HG03558 (cell line): ENCODE measurements at regions not wholly inside any gene's neighbourhood (a gene's known extent, or its start where the extent isn't known, plus 50 kb on each side); places are given as distances from the start of the nearest gene placed in this dataset.

Experiments
- ATAC-seq: cut with Tn5 transposase; IDR thresholded peaks from one replicate; pipeline ENCODE4 v1.9.1; 2021; ENCODE audit warnings: moderate number of reproducible peaks; ENCODE audit not compliant: unreplicated experiment; ENCODE audit errors: extremely low read depth

GRCh38 chr6:140062043-140063020 lies 687.9 kb upstream of the CITED2 start:
- no peak for ATAC-seq

DNA sequence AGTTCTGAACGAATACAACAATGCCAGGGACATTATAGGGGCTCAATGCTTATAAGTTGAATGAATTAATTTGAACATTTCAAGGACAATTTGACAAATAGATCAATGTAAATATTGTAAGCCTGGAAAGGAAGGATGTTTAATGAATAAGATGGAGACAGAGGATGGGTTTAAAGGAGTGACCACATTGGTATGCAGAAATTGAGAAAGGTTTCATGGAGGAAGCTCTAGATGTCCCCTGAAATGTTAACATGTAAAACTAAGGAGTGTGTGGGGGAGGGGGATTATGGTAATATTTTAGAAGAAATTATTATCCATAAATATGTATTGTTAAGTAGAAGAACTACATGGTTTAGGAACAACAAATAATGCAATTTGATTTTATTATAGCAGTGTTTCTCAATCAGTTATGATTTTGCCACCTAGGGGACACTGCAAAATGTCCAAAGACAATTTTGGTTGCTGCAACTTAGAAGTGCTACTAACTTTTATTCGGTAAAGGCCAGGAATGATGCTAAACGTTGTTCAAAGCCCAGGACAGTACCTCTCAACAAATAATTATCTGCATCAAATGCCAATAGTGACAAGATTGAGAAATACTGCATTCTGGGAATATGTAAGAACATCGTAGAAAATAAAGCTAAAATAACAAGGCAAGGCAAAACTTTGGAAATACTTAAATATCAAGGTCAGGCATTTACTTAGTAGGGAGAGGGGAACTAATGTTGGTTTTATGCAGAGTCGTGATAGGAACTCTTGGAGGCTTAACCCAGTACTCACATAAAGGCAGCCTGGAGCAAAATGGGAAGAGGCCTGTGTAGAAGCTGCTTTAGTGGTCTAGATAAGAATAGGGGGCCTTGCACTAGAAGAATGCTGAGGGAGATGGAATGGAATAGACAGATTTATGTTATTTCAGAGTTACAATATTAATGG lies 686.9 kb upstream of the CITED2 start:
- no peak for ATAC-seq

DNA sequence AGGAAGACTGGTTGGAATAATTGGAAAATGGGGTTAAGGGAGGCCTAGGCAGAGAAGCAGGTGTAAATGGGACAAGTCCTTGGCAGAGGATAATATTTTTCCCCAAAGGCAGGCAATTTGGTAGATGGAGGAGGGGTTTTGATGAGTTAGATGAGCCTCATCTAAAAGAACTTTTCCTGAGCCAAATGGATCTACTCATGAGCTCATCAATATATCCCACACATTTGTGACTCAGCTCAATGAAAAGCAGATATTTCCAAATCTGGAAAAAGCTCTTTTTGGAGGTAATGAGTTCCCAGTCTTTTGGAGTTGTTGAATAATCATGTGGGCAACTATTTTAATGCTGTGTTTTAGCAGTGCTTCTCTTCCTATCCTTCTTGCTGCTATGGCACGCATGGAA lies 685.5 kb upstream of the CITED2 start:
- ATAC-seq = no peak

GRCh38 chr6:140058863-140059262 lies 684.4 kb upstream of the CITED2 start:
- no peak for ATAC-seq

GRCh38 chr6:140052736-140053729 lies 678.6 kb upstream of the CITED2 start:
- no peak for ATAC-seq

DNA sequence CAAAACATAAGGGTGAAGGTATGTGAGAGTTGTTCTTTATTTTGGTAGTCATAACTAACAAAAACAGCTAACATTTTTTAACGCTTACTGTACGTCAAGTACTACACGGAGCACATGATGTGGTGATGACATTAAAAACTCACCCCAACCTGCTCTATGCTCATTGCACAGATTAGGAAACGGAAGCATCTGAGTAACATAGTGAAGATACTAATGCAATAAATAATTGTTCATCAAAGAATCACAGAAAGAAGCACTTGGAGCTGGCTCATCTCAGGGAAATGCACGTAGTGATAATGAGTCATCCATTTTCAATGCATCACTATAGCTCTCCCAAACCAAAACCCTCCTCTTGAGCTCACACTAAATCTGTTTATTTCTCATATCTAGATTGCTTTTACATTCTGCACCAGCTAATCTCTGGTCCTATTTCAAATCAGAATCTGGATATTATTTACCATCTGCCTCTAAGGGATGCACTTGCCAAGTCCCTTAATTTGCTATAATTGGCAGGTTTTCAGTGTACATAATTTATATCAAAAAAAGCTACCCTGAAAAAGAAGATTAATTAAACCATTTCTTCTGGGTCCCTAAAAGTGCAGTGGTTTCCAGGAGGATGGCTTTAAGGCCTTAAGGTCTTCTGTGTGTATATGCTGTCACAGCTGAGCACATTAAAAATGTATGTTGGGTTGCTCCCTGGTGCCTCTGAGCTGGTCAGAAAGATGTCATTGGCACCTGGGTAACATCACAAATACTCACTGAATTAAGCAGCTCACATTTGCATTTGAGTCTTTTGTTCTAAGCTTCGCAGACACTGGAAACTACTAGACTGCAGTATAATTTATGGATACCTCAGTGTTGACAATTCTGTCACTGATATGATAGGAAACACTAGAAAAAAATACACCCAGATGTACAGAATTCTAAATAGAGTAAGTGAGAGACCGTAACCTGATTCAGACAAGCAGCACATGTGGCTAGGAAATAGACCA lies 677.4 kb upstream of the CITED2 start:
- ATAC-seq = no peak

DNA sequence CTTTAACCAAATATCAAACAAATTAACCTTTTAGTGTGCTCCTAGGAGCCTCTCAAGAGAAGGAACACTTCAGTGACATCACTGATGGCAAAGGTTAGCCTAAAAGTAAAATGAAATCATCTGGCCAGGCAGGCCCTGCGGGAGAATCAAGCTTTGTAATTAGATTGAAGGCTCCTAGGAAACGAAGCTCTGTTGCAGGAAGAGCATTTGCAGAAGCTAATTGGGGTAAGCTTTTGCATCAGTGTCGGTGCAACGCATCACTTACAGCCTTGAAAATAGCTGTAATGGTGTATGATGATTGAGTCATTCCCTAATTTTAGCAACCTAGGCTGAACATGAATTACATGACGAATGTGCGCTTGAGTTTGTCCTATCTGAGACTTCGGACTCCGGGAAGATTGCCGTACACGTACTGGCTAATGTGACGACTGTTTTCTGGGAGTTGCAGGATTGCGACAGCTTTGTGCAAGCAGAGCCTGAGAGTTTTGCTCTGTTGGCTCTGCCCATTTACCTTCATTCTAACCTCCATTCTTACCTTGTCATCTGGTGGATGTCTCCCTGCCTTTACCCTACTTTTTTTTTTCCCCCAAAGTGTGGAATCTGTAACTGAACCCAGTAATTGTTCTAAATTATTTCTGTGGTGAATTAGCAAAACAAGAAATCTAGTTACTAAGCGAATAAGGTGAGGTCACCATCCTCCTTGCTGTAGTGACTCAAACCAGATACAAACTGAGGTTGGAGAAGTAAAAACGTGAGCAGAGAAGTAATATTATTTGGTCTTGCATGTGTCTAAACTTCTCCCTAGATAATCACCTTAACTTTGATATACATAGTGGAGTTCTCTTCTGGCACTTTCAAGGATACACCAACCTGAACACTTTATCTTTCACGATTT lies 675.9 kb upstream of the CITED2 start:
- no peak for ATAC-seq

DNA sequence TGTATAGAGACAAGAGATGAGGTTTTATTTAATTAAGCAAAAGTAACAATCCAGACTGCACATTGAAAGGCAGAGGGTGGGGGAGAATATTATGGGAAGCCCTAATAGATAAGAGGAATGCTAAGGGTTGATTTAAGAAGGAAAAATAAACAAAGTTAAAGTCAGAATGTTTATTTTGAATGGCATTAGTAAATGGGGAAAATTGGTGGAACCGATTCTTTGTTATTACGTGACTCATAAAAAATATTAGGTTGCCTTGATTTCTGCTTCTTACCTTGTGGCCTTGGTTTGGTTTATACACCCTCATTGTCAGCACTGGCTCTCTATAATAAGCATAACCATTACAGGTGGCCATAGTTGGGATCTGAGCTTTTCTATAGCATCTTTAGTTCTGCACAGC lies 674.8 kb upstream of the CITED2 start:
- no peak for ATAC-seq

GRCh38 chr6:140048202-140048790 lies 673.8 kb upstream of the CITED2 start:
- ATAC-seq = no peak

DNA sequence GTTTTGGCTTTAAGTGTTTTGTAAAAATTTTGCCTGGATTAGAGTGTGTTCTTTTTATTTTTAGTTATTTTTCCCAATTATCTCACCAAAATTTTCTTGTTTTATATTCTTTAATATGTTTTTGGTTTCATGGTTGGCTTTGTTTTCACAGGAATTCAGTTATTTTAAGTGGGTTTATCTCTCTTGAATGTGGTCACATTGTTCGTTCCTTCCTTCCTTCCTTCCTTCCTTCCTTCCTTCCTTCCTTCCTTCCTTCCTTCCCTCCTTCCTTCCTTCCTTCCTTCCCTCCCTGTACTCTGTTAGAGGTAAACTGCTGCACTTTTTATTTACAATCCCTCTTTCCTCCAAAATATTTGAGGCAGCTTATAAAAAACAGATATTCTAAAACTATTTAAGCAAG lies 672.9 kb upstream of the CITED2 start:
- no peak for ATAC-seq

GRCh38 chr6:140046016-140046632 lies 671.7 kb upstream of the CITED2 start:
- ATAC-seq = no peak

DNA sequence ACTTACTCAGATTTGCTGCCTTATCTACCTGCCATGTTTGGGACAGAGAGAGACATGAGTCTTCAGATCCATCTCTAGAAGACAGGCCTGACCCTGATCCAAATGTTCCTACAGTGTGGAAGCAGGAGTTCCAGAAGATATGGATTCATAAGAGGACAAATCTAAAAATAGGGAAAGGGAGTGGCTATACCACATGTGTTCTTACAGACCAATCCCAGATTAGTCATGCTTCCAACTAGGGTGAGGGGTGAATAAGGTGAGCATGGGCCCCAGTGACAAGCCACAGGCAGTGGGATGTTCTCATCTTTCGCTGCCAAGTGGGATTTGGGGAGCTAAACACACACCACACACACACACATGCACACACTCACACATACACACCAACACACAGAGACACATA lies 670.7 kb upstream of the CITED2 start:
- ATAC-seq = no peak

DNA sequence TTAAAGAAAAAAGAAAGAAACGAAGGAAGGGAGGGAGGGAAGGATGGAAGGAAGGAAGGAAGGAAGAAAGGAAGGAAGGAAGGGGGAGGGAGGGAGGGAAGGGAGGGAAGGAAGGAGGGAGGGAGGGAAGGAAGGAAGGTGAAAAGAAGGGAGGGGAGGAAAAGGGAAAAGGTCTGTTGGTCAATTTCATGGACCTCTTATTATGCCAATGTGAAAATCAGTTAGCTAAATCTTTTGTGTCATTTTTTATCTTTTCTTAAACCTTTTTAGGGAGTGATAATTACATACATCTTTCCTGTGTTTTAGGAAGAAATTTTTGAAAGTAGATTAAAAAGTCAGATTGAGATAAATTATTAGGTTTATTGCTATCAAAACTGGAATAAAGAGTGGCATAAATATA lies 670.2 kb upstream of the CITED2 start:
- no peak for ATAC-seq

DNA sequence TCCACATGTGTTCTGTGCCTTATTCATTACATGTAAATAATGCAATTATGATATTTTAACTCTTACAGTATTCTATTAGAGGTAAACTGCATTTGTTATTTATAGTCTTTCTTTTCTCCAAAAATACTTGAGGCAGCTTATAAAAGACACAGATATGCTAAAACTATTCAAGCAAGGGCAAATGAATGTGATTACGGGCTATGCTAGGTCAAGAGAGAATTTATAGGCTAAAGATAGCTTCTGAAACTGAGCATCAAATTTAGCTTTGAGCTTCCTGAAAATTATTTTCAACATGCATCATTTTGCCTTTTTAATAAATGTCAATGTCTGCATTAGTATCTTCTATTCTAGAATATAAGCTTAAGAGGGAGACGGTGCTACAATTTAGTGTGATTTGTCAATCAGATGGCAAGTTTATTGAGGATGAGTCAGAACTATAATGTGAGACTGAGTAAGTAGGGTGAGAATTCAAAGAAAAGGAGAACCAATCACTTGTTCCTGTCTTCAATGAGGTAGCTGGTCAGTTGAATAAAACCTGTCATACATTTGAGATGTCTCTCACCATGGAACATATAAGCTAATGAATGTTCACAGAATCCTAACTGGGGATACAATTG lies 669.4 kb upstream of the CITED2 start:
- ATAC-seq = no peak

DNA sequence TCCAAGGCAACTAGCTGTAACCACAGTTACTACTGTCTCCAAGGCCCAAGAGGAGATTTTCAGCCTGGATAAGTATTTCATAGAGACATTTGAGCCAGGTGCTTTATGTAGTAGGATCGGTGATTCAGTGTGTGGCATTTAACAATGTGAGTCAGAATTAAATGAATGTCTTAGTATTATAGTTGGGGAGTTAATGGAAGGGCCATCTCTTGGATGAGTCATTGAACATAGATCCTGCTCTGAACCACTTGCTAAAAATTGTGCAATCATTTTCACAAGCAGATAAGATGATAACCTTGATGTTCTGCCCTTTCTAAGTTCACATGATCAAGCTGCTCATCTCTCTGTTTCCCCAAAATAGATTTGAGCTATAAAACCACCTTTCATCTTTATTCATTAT lies 668.9 kb upstream of the CITED2 start:
- no peak for ATAC-seq

GRCh38 chr6:140041571-140042332 lies 667.3 kb upstream of the CITED2 start:
- no peak for ATAC-seq
